ENCODE measurements at regions not wholly inside any gene's neighbourhood (a gene's known extent, or its start where the extent isn't known, plus 50 kb on each side); places are given as distances from the start of the nearest gene placed in this dataset.

- Histone ChIP-seq H3K4me3 (no peak overlapping the region), H3K9me3 (no peaks in the 10 kb centered on the region), H3K27ac (no peak overlapping the region), H3K4me2 (no peak overlapping the region), H3K4me1 (no peaks in the 10 kb centered on the region)
- TF ChIP-seq MYC (IDR thresholded peaks at IDR 0.05; ENCODE audit: borderline replicate concordance, low read length) (no peak), FOXS1 (CRISPR knock-in tag; IDR thresholded peaks at IDR 0.05) (no peak), FOSB (CRISPR knock-in tag; IDR thresholded peaks at IDR 0.05) (no peak), CHD4 (IDR thresholded peaks at IDR 0.05; ENCODE audit: borderline replicate concordance) (no peak), HES2 (IDR thresholded peaks at IDR 0.05) (no peak), RFX5 (IDR thresholded peaks at IDR 0.05) (no peak), CEBPB (IDR thresholded peaks at IDR 0.05) (no peak), ZSCAN20 (CRISPR knock-in tag; IDR thresholded peaks at IDR 0.05) (no peak), EP300 (IDR thresholded peaks at IDR 0.05) (no peak), MAZ (IDR thresholded peaks at IDR 0.05; ENCODE audit: borderline replicate concordance, low read depth, low read length) (no peak), HDAC2 (IDR thresholded peaks at IDR 0.05) (no peak), NR3C1 (IDR thresholded peaks at IDR 0.05) (no peak), E2F6 (IDR thresholded peaks at IDR 0.05; ENCODE audit: borderline replicate concordance, low read depth) (no peak), BCL3 (IDR thresholded peaks at IDR 0.05) (no peak), EHF (CRISPR knock-in tag; IDR thresholded peaks at IDR 0.05) (no peak), JUNB (IDR thresholded peaks at IDR 0.05) (no peak)
- no peak for FAIRE-seq
- WGBS (ENCODE audit: missing lambda C conversion rate) = 39% methylated on average over 6 of the region's 9 CpGs
- DNase-seq (ENCODE audit: low read depth in 1 of 2, low spot score in 1 of 2) = no peak
- CTCF ChIA-PET = no interaction called here
- POLR2A ChIA-PET = no interaction called here
- no peak for ATAC-seq
Observed at GRCh38 chr5:3518576-3518975, 77.1 kb upstream of the IRX1 start.

- Histone ChIP-seq H3K9me3 (no peaks in the 10 kb centered on the region), H3K27ac (no peak overlapping the region), H3K4me3 (no peak overlapping the region), H3K4me1 (no peaks in the 10 kb centered on the region), H3K4me2 (no peak overlapping the region)
- TF ChIP-seq HMGXB4 (CRISPR knock-in tag; IDR thresholded peaks at IDR 0.05; ENCODE audit: borderline replicate concordance) (no peak), CTCF (IDR thresholded peaks at IDR 0.05) (no peak), PHF8 (IDR thresholded peaks at IDR 0.05; ENCODE audit: borderline replicate concordance, low read depth) (no peak), CBX2 (IDR thresholded peaks at IDR 0.05; ENCODE audit: borderline replicate concordance, low read depth) (no peak), ZC3H11A (IDR thresholded peaks at IDR 0.05) (no peak), POLR2AphosphoS2 (conservative IDR thresholded peaks at IDR 0.05; ENCODE audit: low read length) (no peak)
- WGBS (ENCODE audit: missing lambda C conversion rate) = 39% methylated on average over 11 of the region's 11 CpGs
- DNase-seq (ENCODE audit: low read depth in 1 of 2, low spot score in 1 of 2) = no peak
- ChIA-PET POLR2A (no interaction called here), CTCF (interaction anchor here (0.6 kb wide), 1 partner anchor 127 kb away, joined by 3 read pairs; no protein-coding TSS in a partner anchor)
- FAIRE-seq = no peak
- no peak for ATAC-seq
Observed at GRCh38 chr5:3518051-3518450, 77.6 kb upstream of the IRX1 start.

Data from A549 (cell line).